ENCODE measurements at regions not wholly inside any gene's neighbourhood (a gene's known extent, or its start where the extent isn't known, plus 50 kb on each side); places are given as distances from the start of the nearest gene placed in this dataset.
"Not testable (repeated sequence)": the region's sequence is repeated elsewhere in the genome, so short reads cannot be mapped to it uniquely, and the experiment has no call there.

GRCh38 chr6:90368601-90369000 is 72.0 kb upstream of the BACH2 start:
- no peak for DNase-seq

- DNase-seq, result no peak
These were observed 71.4 kb upstream of the BACH2 start for GRCh38 chr6:90368001-90368400.

- no peak for DNase-seq
These were observed 69.0 kb upstream of the BACH2 start for GRCh38 chr6:90365565-90366219.

- no peak for DNase-seq
These were observed 68.4 kb upstream of the BACH2 start for GRCh38 chr6:90365002-90365401.

- DNase-seq, result no peak
These were observed 67.6 kb upstream of the BACH2 start for GRCh38 chr6:90364286-90364685.

GRCh38 chr6:90362318-90362717 is 65.7 kb upstream of the BACH2 start:
- DNase-seq, result no peak

GRCh38 chr6:90361174-90361573 is 64.5 kb upstream of the BACH2 start:
- DNase-seq, result no peak

GRCh38 chr6:90358036-90358770 is 61.6 kb upstream of the BACH2 start:
- not testable (repeated sequence) for DNase-seq

GRCh38 chr6:90356012-90356421 is 59.4 kb upstream of the BACH2 start:
- no peak for DNase-seq

GRCh38 chr6:90354961-90355360 is 58.3 kb upstream of the BACH2 start:
- DNase-seq, result no peak

GRCh38 chr6:90351696-90352095 is 55.1 kb upstream of the BACH2 start:
- DNase-seq, result no peak

GRCh38 chr6:90350689-90351554 is 54.3 kb upstream of the BACH2 start:
- DNase-seq, result peak; percentile 44

GRCh38 chr6:90347411-90347851 is 50.8 kb upstream of the BACH2 start:
- DNase-seq, result peak; percentile 63

GRCh38 chr6:90346729-90347128 is 50.1 kb upstream of the BACH2 start:
- DNase-seq, result no peak
